ENCODE measurements at regions not wholly inside any gene's neighbourhood (a gene's known extent, or its start where the extent isn't known, plus 50 kb on each side); places are given as distances from the start of the nearest gene placed in this dataset.

GRCh38 chr5:135092476-135092875, 58.4 kb upstream of the PITX1 start:
- POLR2A ChIA-PET, result no interaction called here
- H3K4me1 ChIP-seq (ENCODE audit: control insufficient read depth in 1 of 2, extremely low read depth in 1 of 2, insufficient read depth in 2 of 2, low read length in 2 of 2), result no peaks in the 10 kb centered on the region
- H3K4me1 Mint-ChIP-seq, result no peaks in the 10 kb centered on the region
- no peak for DNase-seq
- WGBS (ENCODE audit: insufficient coverage), result 91% methylated on average over 7 of the region's 8 CpGs
- H3K36me3 Mint-ChIP-seq, result no peaks in the 10 kb centered on the region
- H3K4me3 ChIP-seq (ENCODE audit: control insufficient read depth in 1 of 2, extremely low read depth in 1 of 2, low read length in 1 of 2), result no peak overlapping the region
- no peak for ATAC-seq (replicated peaks in 1 of 4)
- no peak overlapping the region for H3K27ac Mint-ChIP-seq
- peaks cover 13 to 36% of the 10 kb centered on the region in 2 donors for H3K27me3 Mint-ChIP-seq
- H3K27me3 ChIP-seq (replicated peaks in 1 of 2; ENCODE audit: control insufficient read depth in 2 of 2, extremely low read depth in 1 of 2, insufficient read depth in 2 of 2, low read length in 1 of 2), result peaks cover 0 to 22% of the 10 kb centered on the region in 2 experiments
- no peaks in the 10 kb centered on the region for H3K9me3 ChIP-seq
- no peak overlapping the region for H3K4me3 Mint-ChIP-seq
- CTCF ChIA-PET, result no interaction called here
- H3K36me3 ChIP-seq (ENCODE audit: control insufficient read depth in 2 of 2, extremely low read depth in 1 of 2, insufficient read depth in 1 of 2, low read length in 1 of 2), result no peaks in the 10 kb centered on the region
- no peaks in the 10 kb centered on the region for H3K9me3 Mint-ChIP-seq
- H3K27ac ChIP-seq (ENCODE audit: low read length), result no peak overlapping the region

DNA sequence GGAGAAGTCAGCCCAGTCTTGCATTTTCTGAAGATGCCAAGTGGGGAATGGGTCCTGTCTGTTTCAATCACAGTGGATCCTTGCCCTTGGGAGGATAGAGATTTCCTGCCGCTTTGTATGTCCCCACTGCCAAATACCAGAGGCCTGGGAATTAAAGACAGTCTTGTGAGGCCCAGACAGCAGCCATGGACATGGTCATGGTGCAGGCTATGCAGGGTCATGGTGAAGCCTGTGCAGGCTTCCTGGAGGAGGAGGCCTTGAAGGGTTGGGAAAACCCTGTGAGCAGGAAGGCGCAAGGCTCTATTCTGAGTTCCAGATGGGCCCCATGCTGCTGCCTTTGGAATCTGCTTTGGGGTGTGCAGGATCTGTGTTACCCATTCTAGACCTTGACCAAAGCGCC, 57.3 kb upstream of the PITX1 start:
- no peaks in the 10 kb centered on the region for H3K9me3 ChIP-seq
- H3K4me1 ChIP-seq (ENCODE audit: control insufficient read depth in 1 of 2, extremely low read depth in 1 of 2, insufficient read depth in 2 of 2, low read length in 2 of 2), result no peaks in the 10 kb centered on the region
- Mint-ChIP-seq H3K4me1 (no peaks in the 10 kb centered on the region), H3K9me3 (no peaks in the 10 kb centered on the region), H3K36me3 (no peaks in the 10 kb centered on the region), H3K27me3 (peaks cover 19 to 34% of the 10 kb centered on the region in 2 donors), H3K27ac (no peak overlapping the region), H3K4me3 (no peak overlapping the region)
- CTCF ChIA-PET, result no interaction called here
- POLR2A ChIA-PET, result no interaction called here
- no peak overlapping the region for H3K4me3 ChIP-seq (ENCODE audit: control insufficient read depth in 1 of 2, extremely low read depth in 1 of 2, low read length in 1 of 2)
- 100% methylated on average over 3 of the region's 3 CpGs for WGBS (ENCODE audit: insufficient coverage)
- H3K27me3 ChIP-seq (replicated peaks in 1 of 2; ENCODE audit: control insufficient read depth in 2 of 2, extremely low read depth in 1 of 2, insufficient read depth in 2 of 2, low read length in 1 of 2), result peaks cover 0 to 26% of the 10 kb centered on the region in 2 experiments
- ATAC-seq (replicated peaks in 1 of 4) (no peak), DNase-seq (no peak)
- no peak overlapping the region for H3K27ac ChIP-seq (ENCODE audit: low read length)
- H3K36me3 ChIP-seq (ENCODE audit: control insufficient read depth in 2 of 2, extremely low read depth in 1 of 2, insufficient read depth in 1 of 2, low read length in 1 of 2), result no peaks in the 10 kb centered on the region

DNA sequence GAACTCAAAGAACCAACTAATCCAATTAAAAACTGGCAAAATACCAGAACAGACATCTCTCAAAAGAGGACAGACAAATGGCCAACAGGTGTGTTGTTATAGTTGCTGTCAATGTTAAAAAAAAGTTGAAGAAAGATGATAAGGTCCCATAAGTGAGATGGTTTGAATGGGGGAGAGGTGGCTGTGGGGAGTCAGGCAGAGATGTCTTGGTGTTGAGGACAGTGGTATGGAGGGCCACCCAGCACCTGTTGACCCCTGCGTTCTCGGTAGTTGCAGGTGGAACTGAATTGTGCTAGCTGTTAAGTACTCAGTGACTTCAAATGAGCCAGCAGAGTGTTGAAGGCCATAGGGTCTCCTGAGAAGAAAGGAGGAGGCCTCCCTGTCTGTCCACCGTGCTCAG, 55.9 kb upstream of the PITX1 start:
- Mint-ChIP-seq H3K4me3 (no peak overlapping the region), H3K27me3 (peaks cover 16 to 28% of the 10 kb centered on the region in 2 donors), H3K4me1 (no peaks in the 10 kb centered on the region), H3K36me3 (no peaks in the 10 kb centered on the region), H3K27ac (no peak overlapping the region), H3K9me3 (no peaks in the 10 kb centered on the region)
- DNase-seq (no peak), ATAC-seq (replicated peaks in 1 of 4) (no peak)
- Histone ChIP-seq H3K4me1 (ENCODE audit: control insufficient read depth in 1 of 2, extremely low read depth in 1 of 2, insufficient read depth in 2 of 2, low read length in 2 of 2) (no peaks in the 10 kb centered on the region), H3K4me3 (ENCODE audit: control insufficient read depth in 1 of 2, extremely low read depth in 1 of 2, low read length in 1 of 2) (no peak overlapping the region), H3K27ac (ENCODE audit: low read length) (no peak overlapping the region), H3K36me3 (ENCODE audit: control insufficient read depth in 2 of 2, extremely low read depth in 1 of 2, insufficient read depth in 1 of 2, low read length in 1 of 2) (no peaks in the 10 kb centered on the region), H3K9me3 (no peaks in the 10 kb centered on the region), H3K27me3 (replicated peaks in 1 of 2; ENCODE audit: control insufficient read depth in 2 of 2, extremely low read depth in 1 of 2, insufficient read depth in 2 of 2, low read length in 1 of 2) (peaks cover 0 to 16% of the 10 kb centered on the region in 2 experiments)
- WGBS (ENCODE audit: insufficient coverage), result 100% methylated on average over 2 of the region's 3 CpGs
- ChIA-PET POLR2A (no interaction called here), CTCF (no interaction called here)

DNA sequence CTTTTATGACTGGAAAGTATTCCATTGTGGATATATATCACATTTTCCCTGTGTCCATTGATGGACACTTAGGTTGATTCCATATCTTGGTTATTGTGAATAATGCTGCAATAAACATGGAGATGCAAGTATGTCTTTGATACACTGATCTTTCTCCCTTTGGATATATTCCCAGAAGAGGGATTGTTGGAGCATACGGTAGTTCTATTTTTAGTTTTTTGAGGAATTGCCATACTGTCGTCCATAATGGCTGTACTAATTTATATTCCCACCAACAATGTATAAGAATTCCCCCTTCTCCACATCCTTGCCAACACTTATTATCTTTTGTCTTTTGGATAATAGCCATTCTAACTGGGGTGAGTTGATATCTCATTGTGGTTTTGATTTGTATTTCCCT, 54.9 kb upstream of the PITX1 start:
- CTCF ChIA-PET, result no interaction called here
- Mint-ChIP-seq H3K27me3 (peaks cover 16 to 29% of the 10 kb centered on the region in 2 donors), H3K27ac (no peak overlapping the region), H3K9me3 (no peaks in the 10 kb centered on the region), H3K4me1 (no peaks in the 10 kb centered on the region), H3K36me3 (no peaks in the 10 kb centered on the region), H3K4me3 (no peak overlapping the region)
- POLR2A ChIA-PET, result no interaction called here
- WGBS (ENCODE audit: insufficient coverage), result no CpG with 5 or more reads among the region's 2 CpGs
- H3K4me3 ChIP-seq (ENCODE audit: control insufficient read depth in 1 of 2, extremely low read depth in 1 of 2, low read length in 1 of 2), result no peak overlapping the region
- DNase-seq, result no peak
- H3K27me3 ChIP-seq (replicated peaks in 1 of 2; ENCODE audit: control insufficient read depth in 2 of 2, extremely low read depth in 1 of 2, insufficient read depth in 2 of 2, low read length in 1 of 2), result peaks cover 0 to 13% of the 10 kb centered on the region in 2 experiments
- no peaks in the 10 kb centered on the region for H3K4me1 ChIP-seq (ENCODE audit: control insufficient read depth in 1 of 2, extremely low read depth in 1 of 2, insufficient read depth in 2 of 2, low read length in 2 of 2)
- ATAC-seq (replicated peaks in 1 of 4), result no peak
- no peak overlapping the region for H3K27ac ChIP-seq (ENCODE audit: low read length)
- H3K9me3 ChIP-seq, result no peaks in the 10 kb centered on the region
- no peaks in the 10 kb centered on the region for H3K36me3 ChIP-seq (ENCODE audit: control insufficient read depth in 2 of 2, extremely low read depth in 1 of 2, insufficient read depth in 1 of 2, low read length in 1 of 2)

- ChIA-PET CTCF (no interaction called here), POLR2A (interaction anchor here in 1 of 2 donors (0.5 kb wide), 1 partner anchor 12 kb away, joined by 9 read pairs; no protein-coding TSS in a partner anchor)
- Mint-ChIP-seq H3K36me3 (no peaks in the 10 kb centered on the region), H3K27ac (no peak overlapping the region), H3K9me3 (no peaks in the 10 kb centered on the region), H3K4me3 (no peak overlapping the region), H3K4me1 (no peaks in the 10 kb centered on the region), H3K27me3 (peaks cover 16 to 29% of the 10 kb centered on the region in 2 donors)
- Histone ChIP-seq H3K9me3 (no peaks in the 10 kb centered on the region), H3K27me3 (replicated peaks in 1 of 2; ENCODE audit: control insufficient read depth in 2 of 2, extremely low read depth in 1 of 2, insufficient read depth in 2 of 2, low read length in 1 of 2) (peaks cover 0 to 13% of the 10 kb centered on the region in 2 experiments), H3K4me1 (ENCODE audit: control insufficient read depth in 1 of 2, extremely low read depth in 1 of 2, insufficient read depth in 2 of 2, low read length in 2 of 2) (no peaks in the 10 kb centered on the region), H3K36me3 (ENCODE audit: control insufficient read depth in 2 of 2, extremely low read depth in 1 of 2, insufficient read depth in 1 of 2, low read length in 1 of 2) (no peaks in the 10 kb centered on the region), H3K27ac (ENCODE audit: low read length) (no peak overlapping the region), H3K4me3 (ENCODE audit: control insufficient read depth in 1 of 2, extremely low read depth in 1 of 2, low read length in 1 of 2) (no peak overlapping the region)
- 100% methylated on average over 1 of the region's 1 CpG for WGBS (ENCODE audit: insufficient coverage)
- DNase-seq (no peak), ATAC-seq (replicated peaks in 1 of 4) (no peak)
These were observed 53.9 kb upstream of the PITX1 start for GRCh38 chr5:135087950-135088349.

GRCh38 chr5:135085936-135086725, 52.1 kb upstream of the PITX1 start:
- CTCF ChIA-PET, result no interaction called here
- Histone ChIP-seq H3K27me3 (replicated peaks in 1 of 2; ENCODE audit: control insufficient read depth in 2 of 2, extremely low read depth in 1 of 2, insufficient read depth in 2 of 2, low read length in 1 of 2) (peaks cover 0 to 13% of the 10 kb centered on the region in 2 experiments), H3K9me3 (no peaks in the 10 kb centered on the region), H3K4me1 (ENCODE audit: control insufficient read depth in 1 of 2, extremely low read depth in 1 of 2, insufficient read depth in 2 of 2, low read length in 2 of 2) (no peaks in the 10 kb centered on the region), H3K27ac (ENCODE audit: low read length) (no peak overlapping the region), H3K36me3 (ENCODE audit: control insufficient read depth in 2 of 2, extremely low read depth in 1 of 2, insufficient read depth in 1 of 2, low read length in 1 of 2) (no peaks in the 10 kb centered on the region), H3K4me3 (ENCODE audit: control insufficient read depth in 1 of 2, extremely low read depth in 1 of 2, low read length in 1 of 2) (no peak overlapping the region)
- WGBS (ENCODE audit: insufficient coverage), result 84% methylated on average over 15 of the region's 17 CpGs
- H3K4me1 Mint-ChIP-seq, result no peaks in the 10 kb centered on the region
- H3K4me3 Mint-ChIP-seq, result no peak overlapping the region
- POLR2A ChIA-PET, result no interaction called here
- H3K36me3 Mint-ChIP-seq, result no peaks in the 10 kb centered on the region
- no peak for ATAC-seq (replicated peaks in 1 of 4)
- H3K27me3 Mint-ChIP-seq, result peaks cover 16 to 29% of the 10 kb centered on the region in 2 donors
- DNase-seq, result no peak
- H3K9me3 Mint-ChIP-seq, result peaks cover 0 to 8% (median 4%) of the 10 kb centered on the region in 3 donors
- no peak overlapping the region for H3K27ac Mint-ChIP-seq
